B cell (primary cell): ENCODE measurements at regions not wholly inside any gene's neighbourhood (a gene's known extent, or its start where the extent isn't known, plus 50 kb on each side); places are given as distances from the start of the nearest gene placed in this dataset.

ENCODE experiments used
- CTCF ChIP-seq: fragments of 200-600 bp; IDR thresholded peaks from one replicate; pipeline ENCODE4 v1.8.0; 2022; ENCODE audit warnings: antibody characterized with exemption, mild to moderate bottlenecking
- EZH2 ChIP-seq: IDR thresholded peaks from 2 replicates; pipeline ENCODE4 v1.6.1; 2012; ENCODE audit warnings: borderline replicate concordance, low read depth, mild to moderate bottlenecking, moderate library complexity, low read length; ENCODE audit not compliant: insufficient read depth, poor library complexity, severe bottlenecking

DNA sequence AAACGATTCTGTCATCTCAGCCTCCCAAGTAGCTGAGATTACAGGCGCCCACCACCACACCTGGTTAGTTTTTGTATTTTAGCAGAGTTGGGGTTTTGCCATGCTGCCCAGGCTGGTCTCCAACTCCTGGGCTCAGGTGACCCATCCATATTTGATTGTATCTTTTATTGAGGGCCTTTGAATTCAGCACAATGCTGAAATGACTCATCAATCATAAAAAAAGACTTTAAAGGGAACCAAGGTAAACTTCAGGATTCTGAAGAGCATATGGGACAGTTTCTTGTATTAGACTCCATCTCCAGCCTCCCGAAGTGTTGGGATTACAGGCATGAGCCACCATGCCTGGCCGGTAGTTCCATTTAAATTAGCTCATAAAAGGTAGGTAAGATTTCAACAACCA is 232.2 kb downstream of the SETD4 start:
- TF ChIP-seq EZH2, result no peak
- TF ChIP-seq CTCF, result no peak
